Ovary (tissue), 7 donors: ENCODE measurements at regions not wholly inside any gene's neighbourhood (a gene's known extent, or its start where the extent isn't known, plus 50 kb on each side); places are given as distances from the start of the nearest gene placed in this dataset.

Experiments used
- DNase-seq, 5 donors: peaks; one replicate each; pipeline ENCODE4 v3.0.0-alpha.2; 2019 to 2020
- H3K27ac ChIP-seq, 2 donors: fragments of 200-600 bp; one replicate each; pipeline versions ENCODE4 v1.5.1 to v1.8.0; 2019 to 2022
- H3K27me3 ChIP-seq: fragments of 200-600 bp; one replicate; pipeline ENCODE4 v1.8.0; 2022
- H3K36me3 ChIP-seq: fragments of 200-600 bp; sonication (generic); one replicate; pipeline ENCODE4 v1.5.1; 2019
- H3K4me1 ChIP-seq: one replicate; pipeline ENCODE4 v1.8.1; 2013; ENCODE audit warnings: mild to moderate bottlenecking, moderate library complexity; ENCODE audit not compliant: insufficient read depth
- H3K4me3 ChIP-seq: fragments of 200-600 bp; sonication (generic); one replicate; pipeline ENCODE4 v1.5.1; 2017
- H3K9me3 ChIP-seq, 2 donors: fragments of 200-600 bp in 1 of 2; sonication (generic) in 1 of 2; one replicate each; pipeline versions ENCODE4 v1.5.1 to v1.8.1; 2013 to 2019; ENCODE audit warnings: mild to moderate bottlenecking in 1 of 2, moderate library complexity in 1 of 2
- CTCF ChIP-seq, 3 donors: fragments of 450-650 bp in 2 of 3; fragments of 200-600 bp in 1 of 3; IDR thresholded peaks; one replicate each; pipeline versions ENCODE4 v1.5.1 to v1.8.0; 2016 to 2022; ENCODE audit warnings: antibody characterized with exemption in 3 of 3, mild to moderate bottlenecking in 1 of 3
- EP300 ChIP-seq: sonication (generic); formaldehyde crosslinking; IDR thresholded peaks from one replicate; pipeline ENCODE4 v1.6.1; 2017; ENCODE audit warnings: antibody characterized with exemption
- POLR2A ChIP-seq: fragments of 450-650 bp; IDR thresholded peaks from one replicate; pipeline ENCODE4 v1.6.1; 2017; ENCODE audit warnings: antibody characterized with exemption, mild to moderate bottlenecking, moderate library complexity
- WGBS, 3 donors: extraction: QIAGEN DNeasy Blood & Tissue Kit in 1 of 3; methylation state at CpG; one replicate each; pipeline versions ENCODE4 v1.1.5 to v1.1.7; 2013 to 2017; 5-methylcytosine and 5-hydroxymethylcytosine counted together
- intact Hi-C, 4 donors: fragments of 100-400 bp; cut with DNase I; formaldehyde crosslinking; loops; one replicate each; pipeline versions ENCODE4 v1.11.0 to v1.15.1; 2022 to 2023
- donor health status: DM: no; HTN: no; CAD: no; lungs with moderate emphysema.
- donor health status: DM: no; HTN: no; CAD: no.
- donor health status: Bipolar disorder and iron deficiency.
- donor health status: DM: no; HTN: no; CAD: no.
- donor health status: DM: yes; HTN: yes; CAD: no.

GRCh38 chr5:138698713-138699112, 54.5 kb upstream of the CTNNA1 start:
- no peak for TF ChIP-seq EP300
- TF ChIP-seq CTCF (IDR thresholded peaks at IDR 0.05), result no peak
- no peak for TF ChIP-seq POLR2A
- no peak for DNase-seq
- Histone ChIP-seq H3K36me3 (no peaks in the 10 kb centered on the region), H3K27ac (no peak overlapping the region), H3K4me1 (peaks cover 2% of the 10 kb centered on the region), H3K27me3 (no peaks in the 10 kb centered on the region), H3K9me3 (no peaks in the 10 kb centered on the region), H3K4me3 (no peak overlapping the region)
- intact Hi-C loops, result no loop called here
- 71 to 84% (median 84%) methylated on average over 5 of the region's 5 CpGs for WGBS, 3 donors

- TF ChIP-seq EP300 (no peak), POLR2A (no peak), CTCF (IDR thresholded peaks at IDR 0.05) (no peak)
- Histone ChIP-seq H3K4me1 (peaks cover 2% of the 10 kb centered on the region), H3K27me3 (no peaks in the 10 kb centered on the region), H3K27ac (no peak overlapping the region), H3K36me3 (no peaks in the 10 kb centered on the region), H3K9me3 (no peaks in the 10 kb centered on the region), H3K4me3 (no peak overlapping the region)
- no peak for DNase-seq
- 65 to 70% (median 69%) methylated on average over 7 of the region's 7 CpGs for WGBS, 3 donors
- intact Hi-C loops, result no loop called here
These were observed 55.4 kb upstream of the CTNNA1 start for GRCh38 chr5:138697720-138698360.

GRCh38 chr5:138696501-138696900, 56.7 kb upstream of the CTNNA1 start:
- Histone ChIP-seq H3K4me3 (no peak overlapping the region), H3K27me3 (no peaks in the 10 kb centered on the region), H3K4me1 (peaks cover 2% of the 10 kb centered on the region), H3K9me3 (no peaks in the 10 kb centered on the region), H3K27ac (no peak overlapping the region), H3K36me3 (no peaks in the 10 kb centered on the region)
- intact Hi-C loops, result no loop called here
- WGBS, 3 donors, result 55 to 69% (median 66%) methylated on average over 6 of the region's 6 CpGs
- DNase-seq, result no peak
- TF ChIP-seq POLR2A, result no peak

- Histone ChIP-seq H3K4me1 (peaks cover 2% of the 10 kb centered on the region), H3K9me3 (no peaks in the 10 kb centered on the region), H3K4me3 (no peak overlapping the region), H3K27ac (no peak overlapping the region), H3K27me3 (no peaks in the 10 kb centered on the region), H3K36me3 (no peaks in the 10 kb centered on the region)
- WGBS, 3 donors, result 92 to 94% (median 93%) methylated on average over 3 of the region's 3 CpGs
- TF ChIP-seq CTCF (IDR thresholded peaks at IDR 0.05) (no peak), EP300 (no peak), POLR2A (no peak)
- no peak for DNase-seq
- intact Hi-C loops, result no loop called here
These were observed 57.4 kb upstream of the CTNNA1 start for GRCh38 chr5:138695781-138696180.

GRCh38 chr5:138694146-138694545, 59.1 kb upstream of the CTNNA1 start:
- no peak for DNase-seq
- TF ChIP-seq CTCF (IDR thresholded peaks at IDR 0.05), result no peak
- TF ChIP-seq POLR2A, result no peak
- TF ChIP-seq EP300, result no peak
- Histone ChIP-seq H3K4me1 (peaks cover 2% of the 10 kb centered on the region), H3K4me3 (no peak overlapping the region), H3K27me3 (no peaks in the 10 kb centered on the region), H3K9me3 (no peaks in the 10 kb centered on the region), H3K36me3 (no peaks in the 10 kb centered on the region), H3K27ac (no peak overlapping the region)
- intact Hi-C loops, result no loop called here
- 95 to 99% (median 97%) methylated on average over 3 of the region's 3 CpGs for WGBS, 3 donors
